ENCODE measurements at regions not wholly inside any gene's neighbourhood (a gene's known extent, or its start where the extent isn't known, plus 50 kb on each side); places are given as distances from the start of the nearest gene placed in this dataset.
"Not testable (repeated sequence)": the region's sequence is repeated elsewhere in the genome, so short reads cannot be mapped to it uniquely, and the experiment has no call there.

GRCh38 chr7:118420888-118421287 is 196.4 kb downstream of the ANKRD7 start:
- Histone ChIP-seq H3K36me3 (ENCODE audit: control insufficient read depth, insufficient read depth, low read length) (no peaks in the 10 kb centered on the region), H3K4me3 (ENCODE audit: low read depth, low read length) (no peak overlapping the region), H3K27me3 (ENCODE audit: control insufficient read depth, insufficient read depth, low read length) (no peaks in the 10 kb centered on the region)
- no peak for TF ChIP-seq CTCF (IDR thresholded peaks at IDR 0.05; ENCODE audit: insufficient read depth, low read length, poor library complexity, severe bottlenecking)
- DNase-seq (ENCODE audit: low read depth): no peak

GRCh38 chr7:118429141-118429540 is 204.6 kb downstream of the ANKRD7 start:
- H3K4me3 ChIP-seq (ENCODE audit: low read depth, low read length): no peak overlapping the region
- H3K36me3 ChIP-seq (ENCODE audit: control insufficient read depth, insufficient read depth, low read length): no peaks in the 10 kb centered on the region
- no peaks in the 10 kb centered on the region for H3K27me3 ChIP-seq (ENCODE audit: control insufficient read depth, insufficient read depth, low read length)
- no peak for DNase-seq (ENCODE audit: low read depth)
- no peak for TF ChIP-seq CTCF (IDR thresholded peaks at IDR 0.05; ENCODE audit: insufficient read depth, low read length, poor library complexity, severe bottlenecking)

GRCh38 chr7:118436663-118437062 is 212.2 kb downstream of the ANKRD7 start:
- Histone ChIP-seq H3K36me3 (ENCODE audit: control insufficient read depth, insufficient read depth, low read length) (no peaks in the 10 kb centered on the region), H3K27me3 (ENCODE audit: control insufficient read depth, insufficient read depth, low read length) (no peaks in the 10 kb centered on the region), H3K4me3 (ENCODE audit: low read depth, low read length) (no peak overlapping the region)
- DNase-seq (ENCODE audit: low read depth): no peak
- TF ChIP-seq CTCF (IDR thresholded peaks at IDR 0.05; ENCODE audit: insufficient read depth, low read length, poor library complexity, severe bottlenecking): no peak

DNA sequence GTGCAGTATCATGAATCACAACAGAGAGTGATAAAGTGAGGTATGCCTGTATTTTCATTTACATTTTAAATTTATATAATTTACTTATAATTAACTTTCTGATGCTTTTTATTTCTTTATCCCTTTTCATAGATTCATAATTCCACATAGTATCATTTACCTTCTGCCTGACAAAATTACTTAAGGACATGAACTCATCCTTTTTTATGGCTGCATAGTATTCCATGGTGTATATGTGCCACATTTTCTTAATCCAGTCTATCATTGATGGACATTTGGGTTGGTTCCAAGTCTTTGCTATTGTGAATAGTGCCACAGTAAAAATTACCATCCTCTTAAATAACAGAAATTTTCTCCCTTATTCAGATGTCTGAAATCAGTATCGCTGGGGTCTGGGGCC is 224.5 kb downstream of the ANKRD7 start:
- not testable (repeated sequence) for H3K27me3 ChIP-seq (ENCODE audit: control insufficient read depth, insufficient read depth, low read length); DNase-seq (ENCODE audit: low read depth); H3K4me3 ChIP-seq (ENCODE audit: low read depth, low read length); H3K36me3 ChIP-seq (ENCODE audit: control insufficient read depth, insufficient read depth, low read length)

GRCh38 chr7:118449797-118450567 is 225.5 kb downstream of the ANKRD7 start:
- H3K36me3 ChIP-seq (ENCODE audit: control insufficient read depth, insufficient read depth, low read length): no peaks in the 10 kb centered on the region
- no peak overlapping the region for H3K4me3 ChIP-seq (ENCODE audit: low read depth, low read length)
- no peaks in the 10 kb centered on the region for H3K27me3 ChIP-seq (ENCODE audit: control insufficient read depth, insufficient read depth, low read length)
- DNase-seq (ENCODE audit: low read depth): no peak
- TF ChIP-seq CTCF (IDR thresholded peaks at IDR 0.05; ENCODE audit: insufficient read depth, low read length, poor library complexity, severe bottlenecking): no peak

DNA sequence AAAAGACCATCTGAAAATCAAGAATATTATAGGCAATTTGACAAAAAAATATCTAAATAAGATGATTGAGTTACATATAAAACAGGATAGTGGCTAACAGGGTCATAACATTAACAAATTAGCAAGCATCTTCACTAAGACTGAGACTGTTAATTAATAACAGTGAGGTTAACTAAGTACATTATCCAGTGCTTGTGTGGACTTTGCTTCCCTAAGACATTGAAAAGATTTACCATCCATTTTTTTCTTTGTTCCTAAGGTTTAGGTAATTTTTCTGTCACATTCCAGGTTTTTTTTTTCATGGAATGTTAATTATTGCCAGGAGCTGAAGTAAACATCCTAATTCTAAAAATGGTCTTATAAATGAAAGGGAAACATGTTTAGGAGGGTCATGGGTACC is 227.6 kb downstream of the ANKRD7 start:
- Histone ChIP-seq H3K36me3 (ENCODE audit: control insufficient read depth, insufficient read depth, low read length) (no peaks in the 10 kb centered on the region), H3K4me3 (ENCODE audit: low read depth, low read length) (no peak overlapping the region), H3K27me3 (ENCODE audit: control insufficient read depth, insufficient read depth, low read length) (no peaks in the 10 kb centered on the region)
- TF ChIP-seq CTCF (IDR thresholded peaks at IDR 0.05; ENCODE audit: insufficient read depth, low read length, poor library complexity, severe bottlenecking): no peak
- DNase-seq (ENCODE audit: low read depth): no peak
